Right lobe of liver (tissue), 6 donors: ENCODE measurements at regions not wholly inside any gene's neighbourhood (a gene's known extent, or its start where the extent isn't known, plus 50 kb on each side); places are given as distances from the start of the nearest gene placed in this dataset.

Source experiments
- ATAC-seq, 4 donors: fragments of 200-7000 bp; cut with Tn5 transposase; one replicate each; pipeline ENCODE4 v1.9.1; 2020; ENCODE audit warnings: mild to moderate bottlenecking in 4 of 4, moderate library complexity in 4 of 4
- DNase-seq, 3 donors: peaks; one replicate each; pipeline ENCODE4 v3.0.0-alpha.2; 2020
- H3K27ac ChIP-seq, 3 donors: fragments of 200-600 bp; one replicate each; pipeline ENCODE4 v1.8.0; 2022
- H3K27me3 ChIP-seq, 2 donors: fragments of 200-600 bp; one replicate each; pipeline ENCODE4 v1.8.0; 2022
- H3K36me3 ChIP-seq, 4 donors: fragments of 200-600 bp; sonication (generic) in 1 of 4; one replicate each; pipeline versions ENCODE4 v1.5.1 to v1.8.0; 2017 to 2022; ENCODE audit warnings: control low read depth in 1 of 4
- H3K4me1 ChIP-seq, 4 donors: fragments of 200-600 bp; sonication (generic) in 1 of 4; one replicate each; pipeline versions ENCODE4 v1.5.1 to v1.8.0; 2017 to 2022; ENCODE audit warnings: control low read depth in 1 of 4
- H3K4me3 ChIP-seq, 3 donors: fragments of 200-600 bp; one replicate each; pipeline ENCODE4 v1.8.0; 2022
- H3K9me3 ChIP-seq, 4 donors: fragments of 200-600 bp; sonication (generic) in 1 of 4; one replicate each; pipeline versions ENCODE4 v1.5.1 to v1.8.0; 2017 to 2022; ENCODE audit warnings: control low read depth in 1 of 4
- CTCF ChIP-seq, 4 donors: fragments of 200-600 bp in 3 of 4; fragments of 450-650 bp in 1 of 4; IDR thresholded peaks; one replicate each; pipeline versions ENCODE4 v1.5.1 to v1.8.0; 2016 to 2022; ENCODE audit warnings: antibody characterized with exemption in 4 of 4, mild to moderate bottlenecking in 2 of 4
- POLR2A ChIP-seq: fragments of 450-650 bp; IDR thresholded peaks from one replicate; pipeline ENCODE4 v1.6.1; 2017; ENCODE audit warnings: antibody characterized with exemption, mild to moderate bottlenecking
- WGBS: methylation state at CpG from one replicate; pipeline ENCODE4 v1.1.6; 2018; ENCODE audit warnings: low coverage, low lambda C conversion rate; ENCODE audit not compliant: insufficient coverage; ENCODE audit errors: missing lambda C conversion rate; 5-methylcytosine and 5-hydroxymethylcytosine counted together
- intact Hi-C, 2 donors: fragments of 100-400 bp; cut with DNase I; formaldehyde crosslinking; loops; one replicate each; pipeline versions ENCODE4 v1.11.2 to v1.14.1; 2022
- donor health status: DM: no; HTN: yes; CAD: no.
- donor health status: DM: no; HTN: no; CAD: no.
- donor health status: DM: no; HTN: no; CAD: no.
- donor health status: DM: no; HTN: yes; CAD: no.
- donor health status: DM: no; HTN: yes; CAD: no.

DNA sequence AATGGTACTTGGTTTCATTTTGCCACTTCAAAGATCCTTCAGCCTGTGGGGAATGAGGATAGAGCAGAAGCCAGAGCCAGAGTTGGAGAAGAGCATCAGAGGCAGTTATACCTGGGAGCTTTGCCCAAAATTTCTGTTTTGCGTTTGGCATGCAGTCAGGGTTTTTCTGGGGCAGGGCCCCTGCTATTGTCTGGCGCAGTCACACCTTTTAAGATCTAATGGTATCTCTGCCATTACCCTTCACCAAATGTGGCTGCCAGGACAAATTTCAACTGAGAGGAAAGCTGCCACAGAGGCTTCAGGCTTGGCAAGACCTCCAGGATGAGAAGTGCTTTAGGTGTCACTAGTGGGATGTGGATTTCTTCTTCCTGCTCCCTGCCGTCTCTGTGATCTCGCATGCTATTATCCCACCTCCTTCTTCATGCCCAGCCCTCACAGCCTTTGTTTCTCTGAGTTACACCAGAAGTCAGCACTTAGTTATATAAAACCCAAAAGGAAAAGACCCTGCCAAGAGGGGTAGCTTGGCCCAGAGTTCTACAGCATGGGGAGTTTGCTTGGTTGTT lies 357.0 kb downstream of the TLE4 start:
- WGBS = 59% methylated on average over 2 of the region's 4 CpGs
- Histone ChIP-seq H3K4me1 (no peaks in the 10 kb centered on the region), H3K9me3 (no peaks in the 10 kb centered on the region), H3K27me3 (no peaks in the 10 kb centered on the region), H3K36me3 (no peaks in the 10 kb centered on the region), H3K4me3 (no peak overlapping the region), H3K27ac (no peak overlapping the region)
- DNase-seq = no peak
- TF ChIP-seq CTCF (IDR thresholded peaks at IDR 0.05) = no peak
- no peak for TF ChIP-seq POLR2A
- no peak for ATAC-seq
- intact Hi-C loops = no loop called here

GRCh38 chr9:79925326-79925725 lies 353.6 kb downstream of the TLE4 start:
- ATAC-seq (no peak), DNase-seq (no peak)
- Histone ChIP-seq H3K36me3 (no peaks in the 10 kb centered on the region), H3K27ac (no peak overlapping the region), H3K4me1 (no peaks in the 10 kb centered on the region), H3K9me3 (no peaks in the 10 kb centered on the region), H3K4me3 (no peak overlapping the region), H3K27me3 (no peaks in the 10 kb centered on the region)
- intact Hi-C loops = no loop called here
- TF ChIP-seq CTCF (IDR thresholded peaks at IDR 0.05) (no peak), POLR2A (no peak)

- no peaks in the 10 kb centered on the region for H3K9me3 ChIP-seq
- ATAC-seq (no peak), DNase-seq (no peak)
- no peaks in the 10 kb centered on the region for H3K36me3 ChIP-seq
- no peaks in the 10 kb centered on the region for H3K4me1 ChIP-seq
- WGBS = 33% methylated on average over 2 of the region's 2 CpGs
- TF ChIP-seq CTCF (IDR thresholded peaks at IDR 0.05) = no peak
- TF ChIP-seq POLR2A = no peak
- H3K27me3 ChIP-seq = no peaks in the 10 kb centered on the region
- intact Hi-C loops = no loop called here
- no peak overlapping the region for H3K4me3 ChIP-seq
- H3K27ac ChIP-seq = no peak overlapping the region
These were observed 353.1 kb downstream of the TLE4 start for GRCh38 chr9:79924836-79925235.

DNA sequence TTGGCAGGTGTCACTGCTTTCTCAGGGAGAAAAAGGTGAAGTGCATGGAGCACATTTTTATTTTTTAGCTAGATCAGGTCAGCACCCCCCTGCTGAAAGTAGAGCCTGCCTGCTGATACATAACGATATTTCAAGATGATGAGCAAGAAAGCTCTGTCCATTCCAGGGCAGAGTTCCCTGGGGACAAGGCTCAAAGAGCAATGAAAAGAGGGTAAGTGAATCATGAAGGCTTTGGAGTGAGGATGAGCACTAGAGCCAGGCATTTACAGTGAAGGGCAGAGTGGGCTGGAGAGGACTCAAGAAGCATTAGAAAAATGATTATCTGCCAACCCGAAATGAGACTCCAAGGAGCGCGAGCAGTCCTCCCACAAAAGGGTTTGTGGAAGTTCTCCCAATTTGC lies 345.7 kb downstream of the TLE4 start:
- Histone ChIP-seq H3K27ac (no peak overlapping the region), H3K4me3 (no peak overlapping the region), H3K4me1 (no peaks in the 10 kb centered on the region), H3K9me3 (no peaks in the 10 kb centered on the region), H3K27me3 (no peaks in the 10 kb centered on the region), H3K36me3 (no peaks in the 10 kb centered on the region)
- ATAC-seq (no peak), DNase-seq (no peak)
- TF ChIP-seq CTCF (IDR thresholded peaks at IDR 0.05) (no peak), POLR2A (no peak)
- WGBS = 63% methylated on average over 2 of the region's 4 CpGs
- intact Hi-C loops = no loop called here

DNA sequence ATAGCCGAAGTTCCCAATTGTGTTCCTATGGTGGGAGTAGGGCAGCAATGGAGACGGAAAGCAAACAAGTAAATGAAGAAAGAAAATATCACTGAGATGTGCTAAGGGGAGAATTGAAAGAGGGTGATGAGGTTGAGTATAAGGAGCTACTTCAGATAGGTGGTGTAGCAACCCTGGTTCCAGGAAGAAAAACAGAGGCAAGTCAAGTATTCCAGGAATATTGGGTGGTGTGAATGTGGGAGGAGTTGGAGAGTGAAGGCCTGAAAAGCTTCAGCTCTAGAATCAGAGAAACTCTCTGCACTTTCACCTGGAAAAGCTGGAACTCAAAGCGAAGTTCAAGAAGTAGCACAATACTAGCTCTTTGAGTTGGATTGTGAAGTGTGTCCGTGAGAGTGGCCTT lies 342.1 kb downstream of the TLE4 start:
- no peak for ATAC-seq
- H3K4me3 ChIP-seq = no peak overlapping the region
- no peaks in the 10 kb centered on the region for H3K27me3 ChIP-seq
- no peaks in the 10 kb centered on the region for H3K36me3 ChIP-seq
- TF ChIP-seq CTCF (IDR thresholded peaks at IDR 0.05) (no peak), POLR2A (no peak)
- no peaks in the 10 kb centered on the region for H3K4me1 ChIP-seq
- WGBS = 65% methylated on average over 4 of the region's 4 CpGs
- H3K27ac ChIP-seq = no peak overlapping the region
- intact Hi-C loops = no loop called here
- no peaks in the 10 kb centered on the region for H3K9me3 ChIP-seq
- no peak for DNase-seq
